Astrocyte (in vitro differentiated cells and primary cell): ENCODE measurements at regions not wholly inside any gene's neighbourhood (a gene's known extent, or its start where the extent isn't known, plus 50 kb on each side); places are given as distances from the start of the nearest gene placed in this dataset.
"Not testable (repeated sequence)": the region's sequence is repeated elsewhere in the genome, so short reads cannot be mapped to it uniquely, and the experiment has no call there.

ENCODE experiments used
- DNase-seq: peaks from one replicate; pipeline ENCODE4 v3.0.0-alpha.2; 2010; ENCODE audit warnings: low read depth
- FAIRE-seq: peaks from 2 replicates; lab custom pipeline; 2011; peaks lifted over from hg19 to GRCh38; lab: Jason Lieb, UNC
- H2AFZ ChIP-seq: 2 replicates; pipeline ENCODE4 v1.6.0; 2012; ENCODE audit warnings: low read depth, low read length, inconsistent platforms
- H3K27ac ChIP-seq: 2 replicates; pipeline ENCODE4 v1.5.1; 2011; ENCODE audit warnings: low read depth, low read length, inconsistent platforms
- H3K27me3 ChIP-seq: 2 replicates; pipeline ENCODE4 v1.6.0; 2011; ENCODE audit warnings: low read length, inconsistent platforms; ENCODE audit not compliant: insufficient read depth
- H3K36me3 ChIP-seq: 2 replicates; pipeline ENCODE4 v1.5.1; 2011; ENCODE audit warnings: low read length, inconsistent platforms; ENCODE audit not compliant: insufficient read depth
- H3K4me1 ChIP-seq: 2 replicates; pipeline ENCODE4 v1.5.1; 2011; ENCODE audit warnings: low read length, inconsistent platforms; ENCODE audit not compliant: insufficient read depth
- H3K4me2 ChIP-seq: 2 replicates; pipeline ENCODE4 v1.6.0; 2012; ENCODE audit warnings: low read length, inconsistent platforms
- H3K4me3 ChIP-seq: 2 replicates; pipeline ENCODE4 v1.5.1; 2011; ENCODE audit warnings: low read depth, mild to moderate bottlenecking, low read length, inconsistent platforms; ENCODE audit not compliant: insufficient read depth
- H3K79me2 ChIP-seq: 2 replicates; pipeline ENCODE4 v1.6.0; 2012; ENCODE audit warnings: mild to moderate bottlenecking, low read length, inconsistent platforms; ENCODE audit not compliant: insufficient read depth
- H3K9ac ChIP-seq: 2 replicates; pipeline ENCODE4 v1.6.0; 2012; ENCODE audit warnings: mild to moderate bottlenecking, low read length, inconsistent platforms
- H3K9me3 ChIP-seq: 2 replicates; pipeline ENCODE4 v1.5.1; 2012; ENCODE audit warnings: low read depth, mild to moderate bottlenecking, low read length, inconsistent platforms; ENCODE audit not compliant: insufficient read depth
- H4K20me1 ChIP-seq: 2 replicates; pipeline ENCODE4 v1.6.0; 2012; ENCODE audit warnings: low read length, inconsistent platforms; ENCODE audit not compliant: insufficient read depth
- H3K27ac Mint-ChIP-seq: one replicate; pipeline ENCODE4 v1.8.0; 2021; ENCODE audit warnings: mild to moderate bottlenecking, mixed read lengths; ENCODE audit not compliant: unreplicated experiment
- H3K27me3 Mint-ChIP-seq: one replicate; pipeline ENCODE4 v1.8.0; 2021; ENCODE audit warnings: low read depth, mixed read lengths; ENCODE audit not compliant: unreplicated experiment
- H3K36me3 Mint-ChIP-seq: one replicate; pipeline ENCODE4 v1.8.0; 2021; ENCODE audit warnings: low read depth, mixed read lengths; ENCODE audit not compliant: unreplicated experiment
- H3K4me1 Mint-ChIP-seq: one replicate; pipeline ENCODE4 v1.8.0; 2021; ENCODE audit warnings: low read depth, mixed read lengths; ENCODE audit not compliant: unreplicated experiment
- H3K4me3 Mint-ChIP-seq: one replicate; pipeline ENCODE4 v1.8.0; 2021; ENCODE audit warnings: mild to moderate bottlenecking, moderate library complexity, mixed read lengths; ENCODE audit not compliant: unreplicated experiment
- H3K9me3 Mint-ChIP-seq: one replicate; pipeline ENCODE4 v1.8.0; 2021; ENCODE audit warnings: mild to moderate bottlenecking, mixed read lengths; ENCODE audit not compliant: unreplicated experiment

DNA sequence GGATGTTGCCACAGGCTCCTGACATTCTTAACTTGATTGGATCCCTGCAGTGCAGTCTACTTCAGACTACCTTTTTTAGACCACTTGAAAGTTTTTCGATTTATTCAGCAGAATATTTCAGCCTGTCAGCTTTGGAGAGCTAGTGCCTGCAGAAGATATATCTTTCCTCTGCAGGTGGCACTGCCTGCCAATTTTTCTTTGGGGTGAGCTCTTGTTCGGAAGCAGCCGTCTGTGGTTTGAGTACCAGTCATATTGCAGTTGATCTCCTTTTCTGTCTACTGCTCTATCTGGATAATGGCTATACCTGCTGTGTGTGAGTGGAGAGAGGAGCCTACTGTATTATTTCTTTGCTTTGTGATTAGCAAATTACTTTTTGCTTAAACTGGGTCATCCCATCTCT, 1486.9 kb downstream of the KHDRBS2 start:
- not testable (repeated sequence) for H3K4me2 ChIP-seq, H3K79me2 ChIP-seq, H3K27me3 Mint-ChIP-seq, H4K20me1 ChIP-seq, H3K4me1 ChIP-seq, H3K4me3 Mint-ChIP-seq, H3K9me3 ChIP-seq, H3K9ac ChIP-seq, H3K36me3 ChIP-seq, DNase-seq, H2AFZ ChIP-seq, FAIRE-seq, H3K36me3 Mint-ChIP-seq, H3K27ac Mint-ChIP-seq, H3K4me1 Mint-ChIP-seq, H3K27ac ChIP-seq, H3K27me3 ChIP-seq, H3K9me3 Mint-ChIP-seq, H3K4me3 ChIP-seq

GRCh38 chr6:60797831-60798230, 1488.2 kb downstream of the KHDRBS2 start:
- not testable (repeated sequence) for H3K79me2 ChIP-seq, H3K4me1 Mint-ChIP-seq, H4K20me1 ChIP-seq, H3K27ac Mint-ChIP-seq, DNase-seq, FAIRE-seq, H3K36me3 Mint-ChIP-seq, H3K27me3 Mint-ChIP-seq, H3K9ac ChIP-seq, H3K9me3 Mint-ChIP-seq, H2AFZ ChIP-seq, H3K36me3 ChIP-seq, H3K4me3 Mint-ChIP-seq, H3K4me1 ChIP-seq, H3K9me3 ChIP-seq, H3K27ac ChIP-seq, H3K27me3 ChIP-seq, H3K4me2 ChIP-seq, H3K4me3 ChIP-seq

DNA sequence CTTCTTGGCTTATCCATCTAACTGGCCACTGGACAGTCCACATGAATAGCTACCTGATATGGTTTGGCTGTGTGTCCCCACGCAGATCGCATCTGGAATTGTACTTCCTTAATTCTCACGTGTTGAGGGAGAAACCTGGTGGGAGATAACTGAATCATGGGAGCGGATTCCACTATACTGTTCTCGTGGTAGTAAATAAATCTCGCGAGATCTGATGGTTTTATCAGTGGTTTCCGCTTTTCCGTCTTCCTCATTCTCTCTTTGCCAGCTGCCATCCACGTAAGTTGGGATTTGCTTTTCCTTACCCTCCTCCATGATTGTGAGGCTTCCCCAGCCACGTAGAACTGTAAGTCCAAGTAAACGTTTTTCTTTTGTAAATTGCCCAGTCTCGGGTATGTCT, 1496.4 kb downstream of the KHDRBS2 start:
- not testable (repeated sequence) for H3K4me1 Mint-ChIP-seq, H3K79me2 ChIP-seq, H2AFZ ChIP-seq, H3K9me3 ChIP-seq, H3K9me3 Mint-ChIP-seq, DNase-seq, H3K4me2 ChIP-seq, FAIRE-seq, H3K36me3 Mint-ChIP-seq, H3K27me3 Mint-ChIP-seq, H3K27ac Mint-ChIP-seq, H3K4me1 ChIP-seq, H3K4me3 Mint-ChIP-seq, H3K9ac ChIP-seq, H3K27ac ChIP-seq, H3K36me3 ChIP-seq, H3K27me3 ChIP-seq, H4K20me1 ChIP-seq, H3K4me3 ChIP-seq

DNA sequence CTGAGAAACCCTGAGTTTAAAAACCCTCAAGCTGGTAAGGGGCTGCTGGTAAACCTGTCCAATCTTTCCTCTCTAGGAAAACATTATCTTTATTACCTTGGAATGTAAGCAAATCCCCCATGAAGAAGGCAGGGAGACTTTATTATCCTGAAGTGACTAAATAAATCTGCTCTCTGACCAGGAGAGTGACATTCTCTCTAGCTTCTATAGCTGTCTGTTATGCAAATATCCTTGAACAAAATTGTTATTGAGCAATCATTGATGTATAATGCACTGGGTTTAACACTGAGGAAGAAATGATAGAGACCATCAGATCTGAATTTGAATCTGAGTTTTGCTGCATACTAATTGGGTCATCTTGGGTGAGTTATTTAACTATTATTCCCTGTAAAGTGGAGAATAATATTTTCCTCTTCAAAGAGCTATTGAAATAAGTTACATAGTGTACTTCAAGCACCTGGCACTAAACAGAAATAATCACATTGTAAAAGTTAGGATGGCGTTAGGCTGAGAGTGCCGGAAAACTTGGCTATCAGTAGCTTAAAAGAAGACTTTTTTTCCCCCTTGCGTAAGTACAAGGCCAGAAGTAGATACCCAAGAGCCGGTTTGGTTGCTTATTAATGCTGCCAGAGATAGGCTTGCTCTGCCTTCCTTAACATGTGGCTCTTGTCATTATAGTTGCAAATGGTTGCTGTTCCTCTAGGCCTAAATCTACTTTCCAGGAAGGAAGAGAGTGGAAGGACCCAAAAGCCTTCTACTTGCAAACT, 1503.1 kb downstream of the KHDRBS2 start:
- H4K20me1 ChIP-seq, H3K4me3 ChIP-seq, H3K79me2 ChIP-seq, H3K27me3 Mint-ChIP-seq, H3K36me3 Mint-ChIP-seq, H3K9ac ChIP-seq, H3K27ac Mint-ChIP-seq, FAIRE-seq, H3K27me3 ChIP-seq, H3K4me3 Mint-ChIP-seq, H3K36me3 ChIP-seq, H3K9me3 Mint-ChIP-seq, H3K4me2 ChIP-seq, H3K27ac ChIP-seq, H3K4me1 ChIP-seq, H2AFZ ChIP-seq, H3K9me3 ChIP-seq, DNase-seq, H3K4me1 Mint-ChIP-seq: not testable (repeated sequence)

GRCh38 chr6:60779591-60779990, 1506.4 kb downstream of the KHDRBS2 start:
- not testable (repeated sequence) for FAIRE-seq, H3K27me3 ChIP-seq, H3K4me2 ChIP-seq, H3K9me3 Mint-ChIP-seq, H3K4me1 Mint-ChIP-seq, H3K9me3 ChIP-seq, H4K20me1 ChIP-seq, H3K9ac ChIP-seq, H3K27ac Mint-ChIP-seq, H3K27me3 Mint-ChIP-seq, H3K4me3 ChIP-seq, DNase-seq, H3K36me3 ChIP-seq, H2AFZ ChIP-seq, H3K27ac ChIP-seq, H3K4me3 Mint-ChIP-seq, H3K79me2 ChIP-seq, H3K36me3 Mint-ChIP-seq, H3K4me1 ChIP-seq

DNA sequence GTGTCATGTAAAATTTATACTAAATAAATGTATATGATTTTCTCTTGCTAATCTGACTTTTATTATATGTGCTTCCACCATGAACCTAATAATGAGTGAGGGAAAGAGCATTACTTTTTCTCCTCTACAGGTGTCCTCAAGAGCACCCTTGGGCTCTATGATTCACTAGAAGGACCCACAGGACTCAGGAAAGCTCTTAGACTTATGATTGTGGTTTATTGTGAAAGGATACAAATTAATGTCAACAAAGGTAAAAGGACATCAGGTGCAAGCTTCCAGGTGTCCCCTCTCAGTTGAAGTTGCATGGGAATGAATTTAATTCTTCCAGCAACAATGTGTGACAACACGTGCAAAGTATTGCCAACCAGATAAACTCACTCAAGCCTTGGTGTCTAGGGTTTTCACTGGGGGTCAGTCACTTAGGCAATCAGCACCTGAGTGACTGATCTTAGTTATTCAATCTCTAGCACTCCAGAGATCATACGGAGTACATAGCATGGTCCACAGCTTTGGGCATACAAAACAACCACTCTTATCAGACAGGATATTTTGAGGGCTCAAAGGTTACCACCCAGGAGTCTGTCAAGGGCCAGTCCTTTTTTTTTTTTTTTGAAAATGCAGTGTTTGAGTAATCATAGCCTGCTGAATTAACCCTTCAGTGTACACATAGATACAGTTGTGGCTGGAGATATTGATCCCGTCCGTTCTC, 1518.1 kb downstream of the KHDRBS2 start:
- H3K4me1 Mint-ChIP-seq, H3K27ac Mint-ChIP-seq, H3K36me3 ChIP-seq, H3K27me3 ChIP-seq, H3K9ac ChIP-seq, H3K4me1 ChIP-seq, H3K27me3 Mint-ChIP-seq, H3K9me3 Mint-ChIP-seq, H3K36me3 Mint-ChIP-seq, H2AFZ ChIP-seq, DNase-seq, H3K4me2 ChIP-seq, H3K9me3 ChIP-seq, H3K27ac ChIP-seq, H3K4me3 Mint-ChIP-seq, H3K4me3 ChIP-seq, H4K20me1 ChIP-seq, FAIRE-seq, H3K79me2 ChIP-seq: not testable (repeated sequence)
